CD4-positive, alpha-beta T cell (primary cell): ENCODE measurements at regions not wholly inside any gene's neighbourhood (a gene's known extent, or its start where the extent isn't known, plus 50 kb on each side); places are given as distances from the start of the nearest gene placed in this dataset.

Experiments
- ATAC-seq: fragments of 200-7000 bp; cut with Tn5 transposase; one replicate; pipeline ENCODE4 v1.10.0; 2022; ENCODE audit warnings: mild to moderate bottlenecking; ENCODE audit not compliant: poor library complexity
- CTCF ChIA-PET: fragments of 350-600 bp; sonication (Branson Sonifier 250); formaldehyde crosslinking; loops from one replicate; lab custom pipeline; 2021; ENCODE audit warnings: antibody characterized with exemption, inconsistent platforms; lab: Charles Lee
- POLR2A ChIA-PET: fragments of 350-600 bp; sonication (Branson Sonifier 250); formaldehyde crosslinking; loops from one replicate; lab custom pipeline; 2021; ENCODE audit warnings: antibody characterized with exemption, inconsistent platforms; lab: Charles Lee
- DNase-seq, 14 experiments: peaks; one replicate each; pipeline ENCODE4 v3.0.0-alpha.2; 2013 to 2020; ENCODE audit warnings: mixed read lengths in 2 of 14
- H3K27ac ChIP-seq, 2 donors: one replicate each; pipeline versions ENCODE4 v1.5.1 to v1.7.0; 2013; ENCODE audit warnings: low read length in 2 of 2, low read depth in 1 of 2, mild to moderate bottlenecking in 1 of 2
- H3K27me3 ChIP-seq, 2 experiments: 1 replicate in 1 of 2; 2 replicates in 1 of 2; pipeline versions ENCODE4 v1.6.1 to v1.7.0; 2013; ENCODE audit warnings: low read length in 2 of 2, control low read depth in 1 of 2, mild to moderate bottlenecking in 1 of 2, moderate library complexity in 1 of 2; ENCODE audit not compliant: insufficient read depth in 2 of 2, control insufficient read depth in 1 of 2
- H3K36me3 ChIP-seq: one replicate; pipeline ENCODE4 v1.6.1; 2013; ENCODE audit warnings: low read length, control low read depth; ENCODE audit not compliant: insufficient read depth
- H3K4me1 ChIP-seq: one replicate; pipeline ENCODE4 v1.6.1; 2013; ENCODE audit warnings: low read length, control low read depth; ENCODE audit not compliant: insufficient read depth
- H3K4me3 ChIP-seq: one replicate; pipeline ENCODE4 v1.5.1; 2013; ENCODE audit warnings: mild to moderate bottlenecking, low read length, moderate library complexity
- H3K9me3 ChIP-seq, 2 experiments: 1 replicate in 1 of 2; 2 replicates in 1 of 2; pipeline versions ENCODE4 v1.6.1 to v1.7.0; 2013; ENCODE audit warnings: low read length in 2 of 2, mild to moderate bottlenecking in 2 of 2, control low read depth in 1 of 2, moderate library complexity in 1 of 2; ENCODE audit not compliant: control insufficient read depth in 1 of 2, insufficient read depth in 1 of 2
- H3K27ac Mint-ChIP-seq: one replicate; pipeline ENCODE4 v1.8.0; 2020; ENCODE audit warnings: mixed read lengths
- H3K27me3 Mint-ChIP-seq: one replicate; pipeline ENCODE4 v1.8.0; 2021; ENCODE audit warnings: mixed read lengths
- H3K36me3 Mint-ChIP-seq: one replicate; pipeline ENCODE4 v1.8.0; 2021; ENCODE audit warnings: low read depth, mixed read lengths
- H3K4me1 Mint-ChIP-seq: one replicate; pipeline ENCODE4 v1.8.0; 2021; ENCODE audit warnings: low read depth, mixed read lengths
- H3K4me3 Mint-ChIP-seq: one replicate; pipeline ENCODE4 v1.8.0; 2020; ENCODE audit warnings: mild to moderate bottlenecking, mixed read lengths
- H3K9me3 Mint-ChIP-seq: one replicate; pipeline ENCODE4 v1.8.0; 2020; ENCODE audit warnings: mixed read lengths
- CTCF ChIP-seq: fragments of 200-600 bp; IDR thresholded peaks from one replicate; pipeline ENCODE4 v1.8.0; 2022; ENCODE audit warnings: antibody characterized with exemption, mild to moderate bottlenecking
- intact Hi-C, 2 experiments: fragments of 100-400 bp; cut with DNase I in 1 of 2; cut with micrococcal nuclease in 1 of 2; formaldehyde crosslinking; loops; one replicate each; pipeline versions ENCODE4 v1.15.1 to v1.9.0; 2023 to 2025; cut with DNase I, micrococcal nuclease

DNA sequence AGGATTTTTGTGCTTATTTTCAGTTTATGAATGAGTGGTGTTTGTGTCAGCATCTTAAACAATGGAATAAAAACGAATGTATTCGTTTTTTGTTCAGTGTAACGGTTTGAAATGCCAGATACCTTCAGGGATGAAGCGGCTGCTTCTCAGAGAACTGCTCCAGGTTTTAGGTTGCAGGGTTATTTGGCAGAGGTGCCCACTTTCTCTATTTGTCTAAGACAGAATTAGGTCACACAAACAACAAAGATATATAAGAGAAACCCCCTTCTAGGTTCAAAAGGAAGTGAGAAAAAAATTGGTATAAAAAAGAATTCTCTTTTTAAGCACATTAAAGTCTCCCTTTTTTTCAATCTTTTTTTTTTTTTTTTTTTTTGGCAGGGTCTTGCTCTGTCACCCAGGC lies 98.9 kb downstream of the MFAP3L start:
- Mint-ChIP-seq H3K36me3 (no peaks in the 10 kb centered on the region), H3K4me3 (no peak overlapping the region), H3K27me3 (peaks cover 6% of the 10 kb centered on the region), H3K4me1 (no peaks in the 10 kb centered on the region), H3K27ac (no peak overlapping the region), H3K9me3 (no peaks in the 10 kb centered on the region)
- H3K4me1 ChIP-seq: no peaks in the 10 kb centered on the region
- H3K9me3 ChIP-seq: no peaks in the 10 kb centered on the region
- ChIA-PET POLR2A (no interaction called here), CTCF (no interaction called here)
- no peak overlapping the region for H3K27ac ChIP-seq
- no peak for ATAC-seq
- intact Hi-C loops: no loop called here
- no peaks in the 10 kb centered on the region for H3K36me3 ChIP-seq
- H3K4me3 ChIP-seq: no peak overlapping the region
- DNase-seq: no peak
- H3K27me3 ChIP-seq: no peaks in the 10 kb centered on the region
- no peak for TF ChIP-seq CTCF

GRCh38 chr4:169925678-169926077 lies 100.5 kb downstream of the MFAP3L start:
- Mint-ChIP-seq H3K27me3 (peaks cover 8% of the 10 kb centered on the region), H3K36me3 (no peaks in the 10 kb centered on the region), H3K4me1 (no peaks in the 10 kb centered on the region), H3K4me3 (no peak overlapping the region), H3K9me3 (no peaks in the 10 kb centered on the region), H3K27ac (no peak overlapping the region)
- ChIA-PET CTCF (no interaction called here), POLR2A (no interaction called here)
- ATAC-seq: no peak
- Histone ChIP-seq H3K36me3 (no peaks in the 10 kb centered on the region), H3K9me3 (no peaks in the 10 kb centered on the region), H3K4me1 (no peaks in the 10 kb centered on the region), H3K27ac (no peak overlapping the region), H3K27me3 (no peaks in the 10 kb centered on the region), H3K4me3 (no peak overlapping the region)
- intact Hi-C loops: no loop called here
- no peak for TF ChIP-seq CTCF
- DNase-seq: no peak

DNA sequence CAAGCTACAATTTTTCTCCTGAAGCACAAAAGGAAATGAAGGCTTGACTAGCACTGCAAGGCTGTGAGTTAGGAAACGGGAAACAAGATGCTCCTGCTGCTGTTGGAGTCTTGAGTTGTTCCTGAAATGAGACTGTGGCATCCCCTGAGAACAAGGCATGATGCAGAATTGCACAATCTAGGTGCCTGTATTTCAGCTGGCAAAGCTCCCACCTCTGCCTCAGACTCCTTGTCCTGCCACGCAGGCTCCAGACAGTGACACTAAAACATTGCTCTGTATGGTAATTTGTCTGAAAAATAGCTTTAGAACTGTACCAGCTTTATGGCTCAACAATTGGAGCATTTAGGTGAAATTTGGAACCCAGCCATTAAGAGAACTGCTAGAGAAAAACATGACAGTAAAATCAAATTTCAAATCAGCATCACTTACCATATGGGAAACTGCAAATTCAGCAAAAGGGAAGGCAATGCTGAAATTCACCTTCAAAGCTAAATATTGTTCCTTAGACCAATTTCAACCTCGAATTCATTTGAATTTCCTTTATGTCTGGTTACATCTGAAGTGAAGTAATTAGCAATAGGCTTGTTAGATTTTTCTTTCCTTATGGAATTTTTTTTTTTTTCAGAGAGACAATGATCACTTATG lies 103.4 kb downstream of the MFAP3L start:
- Histone ChIP-seq H3K4me1 (no peaks in the 10 kb centered on the region), H3K27ac (no peak overlapping the region), H3K4me3 (no peak overlapping the region), H3K27me3 (no peaks in the 10 kb centered on the region), H3K36me3 (no peaks in the 10 kb centered on the region), H3K9me3 (peaks cover 0 to 2% of the 10 kb centered on the region in 2 experiments)
- Mint-ChIP-seq H3K4me3 (no peak overlapping the region), H3K36me3 (no peaks in the 10 kb centered on the region), H3K27ac (no peak overlapping the region), H3K9me3 (no peaks in the 10 kb centered on the region), H3K4me1 (no peaks in the 10 kb centered on the region), H3K27me3 (peaks cover 8% of the 10 kb centered on the region)
- POLR2A ChIA-PET: no interaction called here
- no peak for ATAC-seq
- intact Hi-C loops: no loop called here
- CTCF ChIA-PET: no interaction called here
- DNase-seq: no peak
- no peak for TF ChIP-seq CTCF
